ENCODE measurements at regions not wholly inside any gene's neighbourhood (a gene's known extent, or its start where the extent isn't known, plus 50 kb on each side); places are given as distances from the start of the nearest gene placed in this dataset.

DNA sequence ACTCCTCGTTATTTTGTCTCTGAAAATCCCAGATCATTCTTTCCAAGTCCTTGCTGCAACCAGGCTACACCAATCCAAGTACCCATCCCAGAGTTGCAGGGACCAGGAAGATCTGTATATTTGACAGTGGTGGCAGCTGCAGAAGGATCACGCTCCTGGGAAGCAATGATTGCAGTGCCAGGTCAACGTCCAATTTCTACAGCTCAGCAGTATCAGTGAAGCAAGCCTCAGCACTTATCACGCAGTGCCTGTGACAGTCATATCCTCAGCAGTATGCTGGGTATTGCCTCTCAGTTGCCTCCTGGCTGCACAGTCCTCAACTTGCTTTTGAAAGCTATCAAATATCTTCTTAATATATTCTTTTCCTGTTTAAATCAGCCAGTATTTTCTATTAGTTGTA lies 66.7 kb downstream of the BARHL2 start:
- no peak for DNase-seq

DNA sequence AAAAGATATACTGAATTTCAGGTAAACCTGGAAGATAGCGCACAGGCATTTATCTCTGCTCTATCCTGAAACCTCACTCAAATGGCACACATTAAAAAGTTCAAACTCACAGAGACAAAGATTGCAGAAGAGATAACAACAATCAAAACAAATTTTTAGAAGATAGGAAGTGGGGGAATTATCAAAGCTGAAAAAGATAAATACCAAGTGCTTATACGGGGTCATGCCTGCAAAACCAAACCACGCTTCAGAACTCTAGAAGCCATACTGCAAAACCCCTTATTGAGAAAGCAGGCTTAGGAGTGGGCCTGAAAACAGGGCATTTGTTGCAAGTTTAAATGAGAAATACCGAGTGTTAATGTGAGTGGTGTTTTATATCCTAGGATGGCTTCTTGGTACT lies 76.8 kb downstream of the BARHL2 start:
- no peak for DNase-seq

- no peak for DNase-seq
Measured at GRCh38 chr1:90622666-90623065, 94.4 kb downstream of the BARHL2 start.

GRCh38 chr1:90621986-90622385 lies 95.1 kb downstream of the BARHL2 start:
- no peak for DNase-seq

GRCh38 chr1:90616395-90616794 lies 100.7 kb downstream of the BARHL2 start:
- DNase-seq, result peak; percentile 9

- no peak for DNase-seq
Measured at GRCh38 chr1:90614872-90615271, 102.2 kb downstream of the BARHL2 start.

- DNase-seq, result no peak
Measured at GRCh38 chr1:90613371-90613770, 103.7 kb downstream of the BARHL2 start.

DNA sequence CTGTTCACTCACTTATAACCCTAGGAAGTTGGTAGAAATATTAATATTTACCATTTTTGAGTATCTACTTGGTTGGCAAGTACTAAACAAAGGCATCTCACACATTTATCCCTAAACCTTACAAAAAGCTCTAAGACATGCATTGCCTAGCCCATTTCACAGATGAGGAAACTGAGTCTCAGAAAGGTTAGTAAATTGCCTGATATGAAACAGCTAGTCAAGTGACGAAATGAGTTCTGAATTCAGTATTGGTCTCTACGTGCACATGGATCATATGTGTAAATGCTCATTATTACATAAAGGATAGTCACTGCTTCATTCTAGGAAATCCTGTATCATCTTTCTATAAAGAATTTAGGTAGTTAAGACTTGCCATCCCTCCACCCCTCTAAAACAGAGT lies 105.1 kb downstream of the BARHL2 start:
- DNase-seq, result no peak

GRCh38 chr1:90607736-90608135 lies 109.4 kb downstream of the BARHL2 start:
- no peak for DNase-seq

DNA sequence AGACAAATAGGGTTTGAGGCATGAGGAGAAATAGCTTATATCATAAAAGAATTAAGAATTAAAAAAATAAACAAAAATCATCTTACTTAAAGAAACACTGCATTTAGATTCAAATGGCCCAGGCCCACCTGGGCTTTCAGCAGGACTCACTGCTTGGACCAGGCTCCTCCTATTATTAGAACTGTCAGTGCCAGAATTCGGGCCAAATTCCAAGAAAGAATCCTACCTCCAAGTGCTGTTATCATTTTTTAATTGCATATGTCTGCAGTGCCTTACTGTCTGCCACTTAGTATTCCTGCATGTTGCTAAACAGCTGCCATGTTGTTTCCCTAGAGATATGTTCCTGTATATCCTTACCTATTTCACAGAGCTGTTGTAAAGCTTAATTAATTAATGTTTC lies 112.0 kb downstream of the BARHL2 start:
- DNase-seq, result no peak

GRCh38 chr1:90593312-90593711 lies 123.8 kb downstream of the BARHL2 start:
- no peak for DNase-seq

- no peak for DNase-seq
Measured at GRCh38 chr1:90591970-90592356, 125.1 kb downstream of the BARHL2 start.

DNA sequence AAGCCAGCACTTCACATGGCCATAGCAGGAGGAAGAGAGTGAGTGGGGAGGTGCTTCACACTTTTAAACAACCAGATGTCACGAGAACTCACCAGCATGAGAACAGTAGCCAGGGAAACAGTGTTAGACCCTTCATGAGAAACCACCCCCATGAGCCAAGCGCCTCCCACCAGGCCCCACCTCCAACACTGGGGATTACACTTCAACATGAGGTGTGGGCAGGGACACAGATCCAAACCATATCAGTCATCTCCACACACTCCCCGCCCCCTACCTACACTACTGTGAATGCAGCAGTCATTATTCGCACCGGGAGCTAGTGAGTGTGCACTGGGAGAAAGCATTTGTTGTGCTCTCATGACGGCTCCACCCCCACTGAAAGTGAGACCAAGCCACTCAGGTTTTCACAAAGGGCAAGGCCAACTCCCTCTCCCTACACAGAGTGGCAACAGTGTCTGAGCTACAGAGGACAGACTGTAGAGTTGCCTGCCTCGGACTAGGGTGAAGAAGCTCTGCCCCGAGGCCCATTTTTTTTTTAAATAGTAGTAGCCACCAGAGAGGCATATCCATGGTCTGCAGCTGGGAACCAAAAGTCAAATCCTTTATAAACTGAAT lies 125.6 kb downstream of the BARHL2 start:
- no peak for DNase-seq

GRCh38 chr1:90580176-90580575 lies 136.9 kb downstream of the BARHL2 start:
- DNase-seq, result no peak

DNA sequence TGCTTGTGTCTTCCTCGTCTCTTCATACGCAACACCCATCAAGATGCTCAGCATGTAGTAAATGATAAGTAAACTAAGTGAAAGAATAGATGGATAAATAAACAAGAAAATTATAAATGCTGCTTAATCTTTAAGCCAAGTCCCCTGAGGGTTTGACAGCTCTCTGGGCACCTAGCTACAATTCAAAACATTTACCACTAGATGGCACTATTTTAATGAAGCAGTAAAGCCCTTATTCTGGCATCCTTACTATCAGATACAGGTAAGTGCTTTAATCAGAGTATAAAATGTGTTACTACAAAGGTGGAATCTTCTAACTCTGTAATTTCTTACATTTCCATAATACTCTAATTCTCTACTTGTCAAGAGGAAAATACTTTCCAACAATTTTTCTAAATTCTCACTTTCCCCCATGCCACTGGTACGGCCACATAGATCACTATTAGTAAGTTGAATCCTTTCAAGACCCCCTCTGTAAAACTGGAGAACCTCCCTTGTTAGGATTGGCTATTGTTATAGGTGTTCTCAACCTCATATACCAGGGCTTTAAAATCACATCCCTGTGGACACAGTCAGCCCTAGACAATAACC lies 137.8 kb downstream of the BARHL2 start:
- DNase-seq, result no peak

- no peak for DNase-seq
Measured at GRCh38 chr1:90574692-90575370, 142.3 kb downstream of the BARHL2 start.

- DNase-seq, result no peak
Measured at GRCh38 chr1:90573736-90574135, 143.4 kb downstream of the BARHL2 start.

- DNase-seq, result no peak
Measured at GRCh38 chr1:90572446-90572845, 144.7 kb downstream of the BARHL2 start.

- no peak for DNase-seq
Measured at GRCh38 chr1:90568436-90568835, 148.7 kb downstream of the BARHL2 start.

- no peak for DNase-seq
Measured at GRCh38 chr1:90564164-90564563, 152.9 kb downstream of the BARHL2 start.

GRCh38 chr1:90562892-90563291 lies 154.2 kb downstream of the BARHL2 start:
- DNase-seq, result no peak

DNA sequence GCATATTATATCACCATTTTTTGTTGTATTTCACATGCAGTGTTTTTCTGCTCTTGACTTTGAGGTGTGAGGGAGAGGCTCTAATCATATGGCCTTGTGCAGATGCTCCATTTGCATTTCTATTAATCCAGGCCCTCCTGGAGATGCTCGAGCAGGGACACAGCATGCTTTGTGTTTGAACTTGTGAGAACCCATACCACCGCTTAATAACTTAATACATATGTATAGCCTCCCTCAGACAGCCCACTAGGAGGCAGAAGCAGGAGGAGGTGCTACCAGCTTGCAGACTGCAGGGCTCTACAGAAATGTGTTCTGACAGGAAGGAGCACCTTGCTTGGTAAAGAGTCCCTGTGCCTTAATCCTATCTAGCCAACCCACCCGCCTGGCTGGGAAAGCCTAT lies 155.2 kb downstream of the BARHL2 start:
- DNase-seq, result no peak

DNA sequence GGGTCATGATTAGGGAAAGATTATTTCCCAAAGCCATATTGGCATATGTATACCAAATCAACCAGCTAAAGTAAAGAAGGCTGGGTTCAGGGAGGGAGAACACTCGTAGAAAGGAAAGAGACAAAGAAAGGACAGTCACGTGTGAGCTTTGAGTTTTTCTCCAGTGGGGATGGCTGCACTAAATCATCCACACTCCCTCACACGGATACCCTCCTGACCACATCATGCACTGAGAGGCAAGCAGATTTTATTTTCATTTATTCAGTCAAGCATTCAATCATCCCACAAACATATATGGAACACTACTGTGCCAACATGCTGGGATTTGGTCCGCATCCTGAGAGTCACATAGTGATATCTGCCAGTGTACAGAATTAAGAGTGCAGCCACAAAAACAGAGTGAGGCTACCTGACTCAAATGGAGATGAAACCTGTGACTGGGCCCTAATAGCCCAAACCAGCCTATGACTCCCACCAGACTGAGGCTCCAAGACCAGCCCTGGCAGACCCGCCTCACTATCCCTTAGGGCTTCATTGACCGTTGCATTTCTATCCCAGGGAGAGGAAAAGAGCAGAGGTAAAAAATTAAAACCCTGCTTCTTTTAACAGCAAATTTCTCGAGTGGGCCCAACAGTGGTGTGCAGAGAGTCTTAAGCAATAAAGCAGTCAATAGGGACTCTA lies 155.9 kb downstream of the BARHL2 start:
- no peak for DNase-seq

DNA sequence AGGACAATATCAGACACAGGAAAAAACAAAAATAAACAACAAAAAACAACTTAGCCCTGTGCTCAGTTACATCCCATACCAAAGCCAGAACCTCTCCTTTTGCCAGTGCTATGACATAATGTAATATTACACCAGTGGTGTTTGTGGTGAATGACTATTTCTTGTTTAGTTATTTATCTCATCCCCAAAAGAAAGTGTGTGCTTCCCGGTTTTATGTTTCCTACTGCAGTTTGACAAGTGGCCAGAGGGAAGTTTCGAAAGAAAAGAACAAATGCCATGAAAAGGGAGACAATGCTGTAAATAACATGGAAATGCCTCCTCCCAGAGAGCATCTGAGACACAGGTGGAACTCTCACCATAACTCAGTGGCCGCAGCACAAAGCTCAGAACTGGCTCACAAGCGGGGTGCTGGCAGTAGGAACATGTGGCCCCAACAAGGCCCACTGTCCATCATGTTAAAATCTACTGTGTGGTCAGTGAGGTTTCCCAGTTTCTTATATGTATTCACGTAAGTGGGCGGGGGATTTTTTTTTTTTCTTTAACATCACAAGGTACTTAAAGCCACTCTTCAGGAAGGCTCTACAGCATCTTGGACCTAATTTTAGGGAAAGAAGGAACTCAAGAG lies 158.2 kb downstream of the BARHL2 start:
- DNase-seq, result no peak

Measured in stimulated activated CD4-positive, alpha-beta T cell treated with anti-CD3 and anti-CD28 coated beads, Interleukin-15, amount 100 ng/mL, for 24 hours (primary cell).